ENCODE measurements at regions not wholly inside any gene's neighbourhood (a gene's known extent, or its start where the extent isn't known, plus 50 kb on each side); places are given as distances from the start of the nearest gene placed in this dataset.

DNA sequence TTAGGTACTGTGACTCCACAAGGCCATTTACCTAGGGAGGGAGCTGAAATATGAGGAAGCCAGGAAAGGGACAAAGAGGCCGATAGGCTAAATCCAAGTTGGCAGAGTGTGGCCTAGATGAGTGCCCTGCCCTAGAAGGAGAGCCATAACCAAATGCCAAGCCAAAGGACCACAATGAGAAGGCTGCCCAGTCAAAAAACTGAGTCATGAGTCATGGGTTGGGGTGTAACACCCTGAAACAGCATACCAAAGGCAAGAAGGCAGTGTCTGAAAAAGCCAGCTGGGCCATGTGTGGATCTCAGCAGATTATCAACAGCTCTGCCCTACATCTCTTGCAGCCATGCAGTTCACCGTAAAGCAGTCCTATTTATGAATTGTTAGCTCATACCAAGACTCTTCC, 171.7 kb downstream of the PHLDA1 start (continued):
- TF ChIP-seq, protein P1, sequence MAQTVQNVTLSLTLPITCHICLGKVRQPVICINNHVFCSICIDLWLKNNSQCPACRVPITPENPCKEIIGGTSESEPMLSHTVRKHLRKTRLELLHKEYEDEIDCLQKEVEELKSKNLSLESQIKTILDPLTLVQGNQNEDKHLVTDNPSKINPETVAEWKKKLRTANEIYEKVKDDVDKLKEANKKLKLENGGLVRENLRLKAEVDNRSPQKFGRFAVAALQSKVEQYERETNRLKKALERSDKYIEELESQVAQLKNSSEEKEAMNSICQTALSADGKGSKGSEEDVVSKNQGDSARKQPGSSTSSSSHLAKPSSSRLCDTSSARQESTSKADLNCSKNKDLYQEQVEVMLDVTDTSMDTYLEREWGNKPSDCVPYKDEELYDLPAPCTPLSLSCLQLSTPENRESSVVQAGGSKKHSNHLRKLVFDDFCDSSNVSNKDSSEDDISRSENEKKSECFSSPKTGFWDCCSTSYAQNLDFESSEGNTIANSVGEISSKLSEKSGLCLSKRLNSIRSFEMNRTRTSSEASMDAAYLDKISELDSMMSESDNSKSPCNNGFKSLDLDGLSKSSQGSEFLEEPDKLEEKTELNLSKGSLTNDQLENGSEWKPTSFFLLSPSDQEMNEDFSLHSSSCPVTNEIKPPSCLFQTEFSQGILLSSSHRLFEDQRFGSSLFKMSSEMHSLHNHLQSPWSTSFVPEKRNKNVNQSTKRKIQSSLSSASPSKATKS (CRISPR knock-in tag; IDR thresholded peaks at IDR 0.05): no peak
- no peak for TF ChIP-seq ZNF12 (CRISPR knock-in tag; IDR thresholded peaks at IDR 0.05)
- TF ChIP-seq, protein P2, sequence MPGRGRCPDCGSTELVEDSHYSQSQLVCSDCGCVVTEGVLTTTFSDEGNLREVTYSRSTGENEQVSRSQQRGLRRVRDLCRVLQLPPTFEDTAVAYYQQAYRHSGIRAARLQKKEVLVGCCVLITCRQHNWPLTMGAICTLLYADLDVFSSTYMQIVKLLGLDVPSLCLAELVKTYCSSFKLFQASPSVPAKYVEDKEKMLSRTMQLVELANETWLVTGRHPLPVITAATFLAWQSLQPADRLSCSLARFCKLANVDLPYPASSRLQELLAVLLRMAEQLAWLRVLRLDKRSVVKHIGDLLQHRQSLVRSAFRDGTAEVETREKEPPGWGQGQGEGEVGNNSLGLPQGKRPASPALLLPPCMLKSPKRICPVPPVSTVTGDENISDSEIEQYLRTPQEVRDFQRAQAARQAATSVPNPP (CRISPR knock-in tag; IDR thresholded peaks at IDR 0.05): no peak

DNA sequence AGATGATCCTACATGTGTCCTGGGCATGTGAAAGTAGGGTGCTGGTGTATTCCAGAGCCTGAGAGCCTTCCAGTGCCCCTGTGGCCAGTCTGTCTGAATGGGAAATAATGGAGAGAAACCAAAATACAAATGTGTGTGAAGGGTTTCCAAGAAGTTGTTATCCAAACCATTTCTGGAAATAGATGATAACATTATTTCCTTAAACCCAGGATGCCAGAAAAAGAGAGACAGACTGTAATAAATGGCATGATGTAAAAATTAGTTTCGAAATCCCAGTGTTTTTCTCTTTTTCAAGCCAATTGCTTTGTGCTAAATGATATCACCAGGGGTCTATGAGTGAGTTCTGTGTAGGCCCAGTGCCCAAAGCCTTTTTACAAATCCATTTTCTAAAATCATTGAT, 175.3 kb downstream of the PHLDA1 start:
- DNase-seq (ENCODE audit: low spot score): no peak
- H4K20me1 ChIP-seq (ENCODE audit: insufficient read depth, low read length): no peaks in the 10 kb centered on the region
- H3K27me3 ChIP-seq (ENCODE audit: control insufficient read depth in 1 of 2, insufficient read depth in 2 of 2, low read length in 2 of 2): no peaks in the 10 kb centered on the region
- no peak for TF ChIP-seq SNAI1 (CRISPR knock-in tag; IDR thresholded peaks at IDR 0.05; ENCODE audit: borderline replicate concordance)
- TF ChIP-seq ISL2 (CRISPR knock-in tag; IDR thresholded peaks at IDR 0.05): no peak
- no peak for TF ChIP-seq FOXA1 (IDR thresholded peaks at IDR 0.05)
- TF ChIP-seq FOXA1 (CRISPR knock-in tag; IDR thresholded peaks at IDR 0.05): no peak
- TF ChIP-seq ZNF83 (CRISPR knock-in tag; IDR thresholded peaks at IDR 0.05; ENCODE audit: borderline replicate concordance): no peak
- no peak for TF ChIP-seq ZNF782 (CRISPR knock-in tag; IDR thresholded peaks at IDR 0.05; ENCODE audit: borderline replicate concordance)
- TF ChIP-seq, protein P3, sequence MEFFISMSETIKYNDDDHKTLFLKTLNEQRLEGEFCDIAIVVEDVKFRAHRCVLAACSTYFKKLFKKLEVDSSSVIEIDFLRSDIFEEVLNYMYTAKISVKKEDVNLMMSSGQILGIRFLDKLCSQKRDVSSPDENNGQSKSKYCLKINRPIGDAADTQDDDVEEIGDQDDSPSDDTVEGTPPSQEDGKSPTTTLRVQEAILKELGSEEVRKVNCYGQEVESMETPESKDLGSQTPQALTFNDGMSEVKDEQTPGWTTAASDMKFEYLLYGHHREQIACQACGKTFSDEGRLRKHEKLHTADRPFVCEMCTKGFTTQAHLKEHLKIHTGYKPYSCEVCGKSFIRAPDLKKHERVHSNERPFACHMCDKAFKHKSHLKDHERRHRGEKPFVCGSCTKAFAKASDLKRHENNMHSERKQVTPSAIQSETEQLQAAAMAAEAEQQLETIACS (CRISPR knock-in tag; IDR thresholded peaks at IDR 0.05): no peak
- TF ChIP-seq ZSCAN9 (CRISPR knock-in tag; IDR thresholded peaks at IDR 0.05; ENCODE audit: borderline replicate concordance): no peak
- TF ChIP-seq ZFP90 (CRISPR knock-in tag; IDR thresholded peaks at IDR 0.05; ENCODE audit: borderline replicate concordance): no peak
- TF ChIP-seq ZNF569 (CRISPR knock-in tag; IDR thresholded peaks at IDR 0.05; ENCODE audit: borderline replicate concordance): no peak
- no peak for TF ChIP-seq HMG20B (CRISPR knock-in tag; conservative IDR thresholded peaks at IDR 0.05)
- no peak for TF ChIP-seq ZNF260 (CRISPR knock-in tag; IDR thresholded peaks at IDR 0.05; ENCODE audit: borderline replicate concordance, low read depth)
- TF ChIP-seq SAFB2 (CRISPR knock-in tag; IDR thresholded peaks at IDR 0.05; ENCODE audit: borderline replicate concordance, low read depth): no peak
- 93% methylated on average over 1 of the region's 1 CpG for WGBS (ENCODE audit: low lambda C conversion rate)
- H3K9ac ChIP-seq (ENCODE audit: insufficient read depth, low read depth, low read length): no peak overlapping the region
- no peak overlapping the region for H3K4me2 ChIP-seq (ENCODE audit: low read depth, low read length)
- no peak for ATAC-seq
- H3K9me3 ChIP-seq (ENCODE audit: low read length): no peaks in the 10 kb centered on the region
- CTCF ChIA-PET (ENCODE audit: low intra/inter-chr PET ratio, low total read pairs): no interaction called here
- in situ Hi-C loops (cut with HindIII; ENCODE audit: extremely low pct_ligation_motif_present, low pct_unique_long_range_greater_than_20kb): no loop called here
- H3K36me3 ChIP-seq (replicated peaks in 1 of 2; ENCODE audit: control insufficient read depth in 1 of 2, insufficient read depth in 2 of 2, low read length in 2 of 2): no peaks in the 10 kb centered on the region
- POLR2A ChIA-PET: no interaction called here
- H3K4me1 ChIP-seq (ENCODE audit: insufficient read depth, low read length): peaks cover 3% of the 10 kb centered on the region
- H3K27ac ChIP-seq (ENCODE audit: extremely low read length, insufficient read depth, low read length): no peak overlapping the region
- no peak overlapping the region for H2AFZ ChIP-seq (ENCODE audit: low read length)
- H3K4me3 ChIP-seq (replicated peaks in 1 of 3; ENCODE audit: insufficient read depth in 1 of 3, low read depth in 2 of 3, low read length in 3 of 3): no peak overlapping the region
- H3K79me2 ChIP-seq (ENCODE audit: insufficient read depth, low read length): no peaks in the 10 kb centered on the region
- FAIRE-seq: no peak
- intact Hi-C loops (cut with micrococcal nuclease; ENCODE audit: unreplicated experiment): no loop called here
- no TSS peak for BruUV-seq (replicated peaks)
